ENCODE measurements at regions not wholly inside any gene's neighbourhood (a gene's known extent, or its start where the extent isn't known, plus 50 kb on each side); places are given as distances from the start of the nearest gene placed in this dataset.

DNA sequence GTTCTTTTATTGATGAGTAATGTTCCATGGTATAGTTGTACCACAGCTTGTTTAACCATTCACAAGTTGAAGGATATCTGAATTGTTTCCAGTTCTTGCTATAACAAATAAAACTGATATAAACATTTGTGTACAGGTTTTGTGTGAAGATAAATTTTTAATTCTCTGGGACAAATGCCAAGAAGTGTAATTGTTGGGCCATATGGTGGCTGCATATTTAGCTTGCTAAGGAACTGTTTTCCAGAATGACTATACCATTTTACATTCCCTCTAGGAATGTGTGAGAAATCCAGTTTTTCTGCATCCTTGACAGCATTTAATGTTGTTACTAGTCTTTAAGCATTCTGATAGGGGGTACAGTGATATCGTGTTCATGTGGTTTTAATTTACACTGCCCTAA, 368.5 kb downstream of the KIF2B start:
- TF ChIP-seq TEAD4 (IDR thresholded peaks at IDR 0.05) (no peak), CEBPB (IDR thresholded peaks at IDR 0.05) (no peak), TAF1 (IDR thresholded peaks at IDR 0.05; ENCODE audit: low read depth) (no peak), MAX (IDR thresholded peaks at IDR 0.05) (no peak), REST (IDR thresholded peaks at IDR 0.05; ENCODE audit: low read depth) (no peak), YY1 (IDR thresholded peaks at IDR 0.05; ENCODE audit: low read depth) (no peak), EP300 (IDR thresholded peaks at IDR 0.05; ENCODE audit: borderline replicate concordance) (no peak), NFIC (IDR thresholded peaks at IDR 0.05) (no peak), RAD21 (IDR thresholded peaks at IDR 0.05; ENCODE audit: low read depth) (no peak), ZBTB7A (IDR thresholded peaks at IDR 0.05; ENCODE audit: low read depth) (no peak)
- TF ChIP-seq, protein P1, sequence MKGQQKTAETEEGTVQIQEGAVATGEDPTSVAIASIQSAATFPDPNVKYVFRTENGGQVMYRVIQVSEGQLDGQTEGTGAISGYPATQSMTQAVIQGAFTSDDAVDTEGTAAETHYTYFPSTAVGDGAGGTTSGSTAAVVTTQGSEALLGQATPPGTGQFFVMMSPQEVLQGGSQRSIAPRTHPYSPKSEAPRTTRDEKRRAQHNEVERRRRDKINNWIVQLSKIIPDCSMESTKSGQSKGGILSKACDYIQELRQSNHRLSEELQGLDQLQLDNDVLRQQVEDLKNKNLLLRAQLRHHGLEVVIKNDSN (IDR thresholded peaks at IDR 0.05): no peak

All from Ishikawa (cell line).